ENCODE measurements at regions not wholly inside any gene's neighbourhood (a gene's known extent, or its start where the extent isn't known, plus 50 kb on each side); places are given as distances from the start of the nearest gene placed in this dataset.
A peak's percentile ranks its signal among the peaks of the same experiment; 100 is the strongest.
"Not testable (repeated sequence)": the region's sequence is repeated elsewhere in the genome, so short reads cannot be mapped to it uniquely, and the experiment has no call there.

GRCh38 chr1:120941066-120941465 is 51.5 kb downstream of the PPIAL4A start:
- not testable (repeated sequence) for H3K4ac ChIP-seq (ENCODE audit: low read depth, low read length); H3K27ac ChIP-seq (ENCODE audit: insufficient read length, low read depth, low read length); H3K18ac ChIP-seq (ENCODE audit: insufficient read length, low read depth, low read length); H3K9ac ChIP-seq (ENCODE audit: extremely low read depth, insufficient read length, low read length); H3K9me3 ChIP-seq (ENCODE audit: control insufficient read depth, low read depth, low read length); H2BK12ac ChIP-seq (ENCODE audit: insufficient read length, low read depth, low read length); H2AK5ac ChIP-seq (ENCODE audit: insufficient read length, low read length); H2AFZ ChIP-seq (ENCODE audit: low read length); H4K5ac ChIP-seq (ENCODE audit: insufficient read length, low read depth, low read length); H4K91ac ChIP-seq (ENCODE audit: insufficient read length, low read depth, low read length); H3K36me3 Mint-ChIP-seq (ENCODE audit: insufficient read depth in 1 of 3, low read depth in 3 of 3); H3K79me2 ChIP-seq (ENCODE audit: insufficient read depth, low read length); H4K8ac ChIP-seq (replicated peaks; ENCODE audit: insufficient read length, low read depth, low read length); H2BK120ac ChIP-seq (ENCODE audit: low read depth, low read length, poor library complexity, severe bottlenecking); H3K23ac ChIP-seq (ENCODE audit: insufficient read length, low read depth, low read length); DNase-seq; H3K4me1 ChIP-seq (ENCODE audit: insufficient read depth, low read length); H3K23me2 ChIP-seq (ENCODE audit: insufficient read length, low read depth, low read length, poor library complexity, severe bottlenecking); H3K9me3 Mint-ChIP-seq; H2BK5ac ChIP-seq (ENCODE audit: insufficient read length, low read length); H2BK15ac ChIP-seq (ENCODE audit: low read depth, low read length); H3K56ac ChIP-seq (ENCODE audit: insufficient read length, low read depth, low read length); H3K27me3 Mint-ChIP-seq (ENCODE audit: low read depth); H4K20me1 ChIP-seq (ENCODE audit: control insufficient read depth, insufficient read depth, insufficient read length); H3T11ph ChIP-seq (ENCODE audit: low read length); H3K27me3 ChIP-seq (ENCODE audit: insufficient read depth, low read length); H3K4me2 ChIP-seq (ENCODE audit: insufficient read depth, insufficient read length, low read length); H3K27ac Mint-ChIP-seq; H3K79me1 ChIP-seq (ENCODE audit: insufficient read depth, low read depth, low read length, poor library complexity, severe bottlenecking); H3K14ac ChIP-seq (ENCODE audit: insufficient read depth, low read length); H2BK20ac ChIP-seq (ENCODE audit: low read depth, low read length, poor library complexity, severe bottlenecking)
- Mint-ChIP-seq H3K4me3 (peak overlapping the region in 1 of 2 experiments; percentile 70; a peak in 3 of 5 replicates), H3K4me1 (peaks cover 16 to 17% of the 10 kb centered on the region in 2 experiments)
- WGBS (ENCODE audit: extremely low coverage, insufficient read length, low lambda C conversion rate), result no CpG with 5 or more reads among the region's 6 CpGs

DNA sequence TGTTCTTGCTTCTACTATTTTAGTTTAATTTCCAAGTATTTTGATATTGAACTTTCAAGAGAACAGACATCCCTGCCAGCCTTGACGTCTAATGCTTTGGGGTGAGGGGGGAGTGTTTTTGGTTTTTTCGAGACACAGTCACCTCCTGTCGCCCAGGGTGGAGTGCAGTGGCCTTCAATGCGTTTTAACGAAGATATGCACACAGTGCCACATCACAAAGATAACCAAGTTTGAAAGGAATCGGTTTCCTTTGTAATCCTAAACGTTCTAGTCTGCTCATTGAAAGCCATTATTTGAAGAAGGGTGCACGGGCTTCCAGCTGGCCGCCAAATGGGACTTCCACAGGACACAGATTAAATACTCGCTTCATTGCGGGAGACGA is 52.3 kb downstream of the PPIAL4A start:
- H2BK120ac ChIP-seq (ENCODE audit: low read depth, low read length, poor library complexity, severe bottlenecking); H3K18ac ChIP-seq (ENCODE audit: insufficient read length, low read depth, low read length); H3K36me3 Mint-ChIP-seq (ENCODE audit: insufficient read depth in 1 of 3, low read depth in 3 of 3); H3K79me1 ChIP-seq (ENCODE audit: insufficient read depth, low read depth, low read length, poor library complexity, severe bottlenecking); H2BK12ac ChIP-seq (ENCODE audit: insufficient read length, low read depth, low read length); H3K79me2 ChIP-seq (ENCODE audit: insufficient read depth, low read length); DNase-seq; H3K4me1 ChIP-seq (ENCODE audit: insufficient read depth, low read length); H3K27me3 Mint-ChIP-seq (ENCODE audit: low read depth); H2BK20ac ChIP-seq (ENCODE audit: low read depth, low read length, poor library complexity, severe bottlenecking); H3K23ac ChIP-seq (ENCODE audit: insufficient read length, low read depth, low read length); H4K8ac ChIP-seq (replicated peaks; ENCODE audit: insufficient read length, low read depth, low read length); H3K23me2 ChIP-seq (ENCODE audit: insufficient read length, low read depth, low read length, poor library complexity, severe bottlenecking); H3K14ac ChIP-seq (ENCODE audit: insufficient read depth, low read length); H2BK15ac ChIP-seq (ENCODE audit: low read depth, low read length); H3K27ac ChIP-seq (ENCODE audit: insufficient read length, low read depth, low read length); H4K91ac ChIP-seq (ENCODE audit: insufficient read length, low read depth, low read length); H3T11ph ChIP-seq (ENCODE audit: low read length); H4K5ac ChIP-seq (ENCODE audit: insufficient read length, low read depth, low read length); H3K9me3 ChIP-seq (ENCODE audit: control insufficient read depth, low read depth, low read length); H3K9ac ChIP-seq (ENCODE audit: extremely low read depth, insufficient read length, low read length); H3K27me3 ChIP-seq (ENCODE audit: insufficient read depth, low read length); H2AK5ac ChIP-seq (ENCODE audit: insufficient read length, low read length); H2BK5ac ChIP-seq (ENCODE audit: insufficient read length, low read length); H4K20me1 ChIP-seq (ENCODE audit: control insufficient read depth, insufficient read depth, insufficient read length); H3K4ac ChIP-seq (ENCODE audit: low read depth, low read length); H2AFZ ChIP-seq (ENCODE audit: low read length); H3K9me3 Mint-ChIP-seq; H3K56ac ChIP-seq (ENCODE audit: insufficient read length, low read depth, low read length): not testable (repeated sequence)
- WGBS (ENCODE audit: extremely low coverage, insufficient read length, low lambda C conversion rate), result no CpG with 5 or more reads among the region's 12 CpGs
- peak overlapping the region; percentile 76 for H3K4me2 ChIP-seq (ENCODE audit: insufficient read depth, insufficient read length, low read length)
- H3K4me3 Mint-ChIP-seq, result peak overlapping the region; percentile 77 to 84
- H3K4me1 Mint-ChIP-seq, result peaks cover 18% of the 10 kb centered on the region in 2 experiments
- peak overlapping the region; percentile 100 for H3K27ac Mint-ChIP-seq
